ENCODE measurements at regions not wholly inside any gene's neighbourhood (a gene's known extent, or its start where the extent isn't known, plus 50 kb on each side); places are given as distances from the start of the nearest gene placed in this dataset.

DNA sequence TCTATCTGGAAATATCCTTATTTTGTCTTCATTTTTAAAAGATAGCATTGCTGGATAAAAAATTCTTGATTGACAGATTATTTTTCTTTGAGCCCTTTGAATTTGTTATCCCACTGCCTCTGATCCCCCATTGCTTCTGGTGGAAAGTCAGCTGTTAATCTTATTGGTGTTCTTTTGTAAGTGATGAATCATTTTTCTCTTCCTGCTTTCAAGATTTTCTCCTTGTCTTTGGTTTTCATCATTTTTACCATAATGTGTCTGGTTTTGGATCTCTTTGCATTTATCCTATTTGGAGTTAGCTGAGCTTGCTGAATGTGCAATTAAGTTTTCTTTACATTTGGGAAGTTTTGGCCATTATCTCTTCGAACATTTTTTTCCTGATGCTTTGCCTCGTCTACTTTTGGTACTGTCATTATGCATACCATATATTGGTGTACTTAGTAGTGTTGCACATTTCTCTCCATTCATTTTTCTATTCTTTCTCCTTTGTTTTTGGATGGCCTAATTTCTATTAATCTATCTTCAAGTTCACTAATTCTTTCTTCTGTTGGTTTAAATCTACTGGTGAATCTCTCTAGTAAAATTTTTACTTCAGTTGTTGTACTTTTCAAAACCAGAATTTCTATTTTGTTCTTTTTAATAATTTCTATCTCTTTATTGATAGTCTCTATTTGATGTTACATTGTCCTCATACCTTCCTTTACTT lies 440.0 kb upstream of the PROK2 start:
- in situ Hi-C loops (cut with MboI; ENCODE audit: low sequenced_read_pairs) = no loop called here

DNA sequence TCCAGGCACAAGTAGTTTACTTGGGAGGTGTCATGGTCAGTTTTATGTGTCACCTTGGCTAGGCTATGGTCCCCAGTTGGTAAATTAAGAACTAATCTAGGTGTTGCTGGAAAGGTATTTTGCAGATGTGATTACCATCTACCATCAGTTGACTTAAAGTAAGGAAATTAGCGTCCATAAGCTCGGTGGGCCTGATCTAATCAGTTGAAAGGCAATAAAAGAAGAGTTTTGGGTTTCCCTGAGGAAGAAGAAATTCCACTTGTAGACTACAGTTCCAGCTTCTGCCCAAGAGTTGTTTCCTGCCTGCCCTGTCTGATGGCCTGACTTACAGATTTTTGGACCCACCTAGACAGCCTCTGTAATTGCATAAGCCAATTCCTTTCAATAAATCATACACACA lies 438.7 kb upstream of the PROK2 start:
- in situ Hi-C loops (cut with MboI; ENCODE audit: low sequenced_read_pairs) = no loop called here

- in situ Hi-C loops (cut with MboI; ENCODE audit: low sequenced_read_pairs) = no loop called here
Observed at GRCh38 chr3:72223116-72223515, 438.2 kb upstream of the PROK2 start.

DNA sequence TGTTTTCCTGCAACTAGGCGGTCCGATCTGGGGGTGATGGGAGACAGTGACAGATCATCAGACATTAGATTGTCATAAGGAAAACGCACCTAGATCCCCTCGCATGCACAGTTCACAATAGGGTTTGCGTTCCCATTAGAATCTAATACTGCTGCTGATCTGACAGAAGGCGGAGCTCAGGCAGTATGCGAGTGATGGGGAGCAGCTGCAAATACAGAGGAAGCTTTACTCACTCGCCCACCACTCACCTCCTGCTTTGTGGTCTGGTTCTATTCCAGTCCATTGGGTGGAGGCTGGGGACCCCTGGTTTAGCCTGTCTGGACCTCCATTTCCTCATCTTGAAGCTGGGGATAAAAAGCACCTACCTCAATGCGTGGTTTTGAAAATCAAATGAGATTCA lies 437.5 kb upstream of the PROK2 start:
- in situ Hi-C loops (cut with MboI; ENCODE audit: low sequenced_read_pairs) = no loop called here

DNA sequence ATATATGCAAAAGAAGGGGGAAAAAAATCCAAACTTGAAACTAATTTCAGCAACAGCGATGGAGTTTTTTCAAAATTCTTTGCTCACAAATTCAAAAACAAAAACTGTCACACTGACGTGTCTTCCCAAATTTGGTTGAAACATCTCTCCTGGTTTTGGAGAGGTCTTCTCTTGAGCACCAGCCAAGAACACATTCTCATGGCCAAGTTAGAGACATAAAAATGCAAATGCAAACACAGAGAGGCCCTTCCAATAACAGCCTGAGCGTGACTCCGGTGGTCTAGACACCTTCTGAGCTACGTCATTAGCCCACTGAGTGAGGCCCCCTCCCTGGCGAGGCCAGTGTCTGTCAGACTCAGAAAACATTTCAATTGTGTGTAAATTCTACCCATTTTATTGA lies 436.0 kb upstream of the PROK2 start:
- in situ Hi-C loops (cut with MboI; ENCODE audit: low sequenced_read_pairs) = no loop called here

GRCh38 chr3:72219752-72220151 lies 434.8 kb upstream of the PROK2 start:
- in situ Hi-C loops (cut with MboI; ENCODE audit: low sequenced_read_pairs) = no loop called here

GRCh38 chr3:72217570-72217969 lies 432.6 kb upstream of the PROK2 start:
- in situ Hi-C loops (cut with MboI; ENCODE audit: low sequenced_read_pairs) = no loop called here

- in situ Hi-C loops (cut with MboI; ENCODE audit: low sequenced_read_pairs) = no loop called here
Observed at GRCh38 chr3:72214066-72214951, 429.4 kb upstream of the PROK2 start.

- in situ Hi-C loops (cut with MboI; ENCODE audit: low sequenced_read_pairs) = no loop called here
Observed at GRCh38 chr3:72213296-72214065, 428.5 kb upstream of the PROK2 start.

GRCh38 chr3:72212396-72212795 lies 427.4 kb upstream of the PROK2 start:
- in situ Hi-C loops (cut with MboI; ENCODE audit: low sequenced_read_pairs) = no loop called here

DNA sequence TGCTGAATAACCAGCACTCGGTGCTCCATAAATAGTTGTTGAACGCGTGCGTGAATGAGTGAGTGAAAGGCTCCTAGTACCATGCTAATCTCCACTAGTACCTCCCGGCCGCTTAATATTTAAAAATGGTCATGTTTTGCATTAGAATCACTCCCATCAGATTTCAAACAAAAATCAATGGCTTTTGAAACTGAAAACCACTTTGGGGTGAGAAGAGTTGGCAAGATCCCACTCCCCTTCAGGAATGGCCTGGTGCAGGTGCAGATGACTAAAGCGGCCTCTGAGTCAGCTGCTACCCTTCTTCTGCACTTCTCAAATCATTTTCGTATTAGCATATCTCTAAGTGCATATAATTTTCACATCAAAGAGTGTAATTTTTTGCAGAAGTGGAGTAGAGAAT lies 425.3 kb upstream of the PROK2 start:
- in situ Hi-C loops (cut with MboI; ENCODE audit: low sequenced_read_pairs) = no loop called here

GRCh38 chr3:72205297-72205826 lies 420.4 kb upstream of the PROK2 start:
- in situ Hi-C loops (cut with MboI; ENCODE audit: low sequenced_read_pairs) = no loop called here

DNA sequence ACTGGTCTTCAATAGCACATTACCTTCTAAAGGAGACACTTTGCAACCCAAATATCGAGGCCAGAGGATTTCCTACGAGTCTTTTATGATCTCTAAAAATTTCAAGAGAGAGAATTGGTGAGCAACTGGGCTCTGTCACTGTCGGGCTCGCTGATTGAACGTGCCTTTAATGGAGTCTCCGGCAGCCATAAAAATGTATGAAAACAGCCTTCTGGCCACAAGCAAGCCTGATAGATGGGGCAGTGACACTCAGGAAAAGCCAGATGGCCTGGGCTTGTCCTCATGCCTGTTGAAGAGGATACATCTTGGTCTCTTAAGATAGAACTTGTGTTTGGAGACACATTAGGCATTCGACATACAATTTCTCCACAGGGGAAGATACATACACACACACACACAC lies 419.5 kb upstream of the PROK2 start:
- in situ Hi-C loops (cut with MboI; ENCODE audit: low sequenced_read_pairs) = no loop called here

DNA sequence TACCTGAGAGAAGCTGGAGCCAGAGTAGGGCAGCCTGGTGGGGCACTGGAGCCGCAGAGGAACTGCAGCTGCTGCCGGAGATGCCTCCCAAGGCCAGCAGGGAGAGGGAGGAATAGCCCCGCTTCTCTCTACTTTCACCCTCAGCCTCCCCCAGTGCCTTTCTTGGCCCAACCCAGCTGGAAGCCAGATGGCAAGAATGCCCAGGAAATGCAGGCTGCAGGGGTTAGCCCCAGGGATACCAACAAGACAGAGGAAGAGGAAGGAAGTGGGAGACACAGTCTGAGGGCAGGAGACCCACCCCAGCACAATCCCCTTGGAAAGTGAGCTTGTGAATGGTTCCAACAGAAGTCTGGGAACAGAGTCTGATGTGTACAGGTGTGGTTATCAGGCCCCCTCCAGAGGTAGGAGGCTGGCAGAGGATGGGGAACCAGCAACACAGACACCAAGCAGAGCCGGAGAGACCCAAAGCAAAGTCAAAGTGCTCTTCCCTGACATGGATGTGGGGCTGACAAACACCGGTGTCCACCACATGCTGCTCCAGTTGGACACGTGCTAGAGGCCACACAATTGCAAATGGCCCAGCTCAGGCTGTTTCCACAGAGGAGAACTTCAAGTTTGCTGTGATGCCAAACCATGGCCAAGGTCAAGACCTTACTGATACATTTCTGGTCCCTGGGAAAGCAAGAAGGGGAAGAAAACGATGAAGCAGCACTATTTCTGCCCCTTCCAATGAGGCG lies 418.8 kb upstream of the PROK2 start:
- in situ Hi-C loops (cut with MboI; ENCODE audit: low sequenced_read_pairs) = no loop called here

GRCh38 chr3:72203105-72203504 lies 418.2 kb upstream of the PROK2 start:
- in situ Hi-C loops (cut with MboI; ENCODE audit: low sequenced_read_pairs) = no loop called here

- in situ Hi-C loops (cut with MboI; ENCODE audit: low sequenced_read_pairs) = no loop called here
Observed at GRCh38 chr3:72200332-72200731, 415.4 kb upstream of the PROK2 start.

DNA sequence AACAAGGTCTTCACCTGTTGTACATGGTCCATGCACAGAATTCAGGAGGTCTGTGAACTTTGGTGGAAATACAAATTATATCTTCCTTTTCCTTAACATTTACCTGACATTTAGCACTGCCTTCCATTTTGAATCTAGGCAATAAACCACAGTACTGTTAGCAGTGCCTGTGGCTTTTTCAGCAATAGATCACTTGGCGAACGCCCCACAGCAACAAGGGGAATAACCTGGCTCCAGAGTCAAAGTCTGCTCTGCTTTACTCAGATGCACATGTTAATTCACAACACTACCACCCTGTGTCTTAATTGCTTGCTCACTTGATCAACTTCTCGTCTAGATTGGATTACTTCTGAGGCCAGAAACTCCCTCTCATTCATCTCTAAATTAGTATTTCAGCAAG lies 414.6 kb upstream of the PROK2 start:
- in situ Hi-C loops (cut with MboI; ENCODE audit: low sequenced_read_pairs) = no loop called here

GRCh38 chr3:72196377-72196929 lies 411.5 kb upstream of the PROK2 start:
- in situ Hi-C loops (cut with MboI; ENCODE audit: low sequenced_read_pairs) = no loop called here

DNA sequence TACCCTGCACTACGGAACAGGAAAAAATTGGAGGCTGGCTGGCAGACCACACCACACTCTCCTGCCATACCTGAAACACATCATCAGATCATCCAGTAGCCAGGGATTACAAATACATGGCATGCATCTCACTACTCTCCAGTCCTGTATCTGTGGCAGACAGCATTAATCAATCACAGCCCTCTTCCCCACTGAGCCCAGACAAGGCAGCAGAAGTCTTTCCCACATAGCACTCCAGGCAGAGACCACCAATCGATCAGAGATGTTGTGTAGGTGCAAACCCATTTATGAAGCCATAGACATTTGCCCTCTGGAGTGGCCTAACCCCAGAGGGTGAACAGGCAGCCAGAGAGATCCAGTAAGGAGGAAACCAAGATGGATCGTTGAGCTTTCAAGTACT lies 410.9 kb upstream of the PROK2 start:
- in situ Hi-C loops (cut with MboI; ENCODE audit: low sequenced_read_pairs) = no loop called here

DNA sequence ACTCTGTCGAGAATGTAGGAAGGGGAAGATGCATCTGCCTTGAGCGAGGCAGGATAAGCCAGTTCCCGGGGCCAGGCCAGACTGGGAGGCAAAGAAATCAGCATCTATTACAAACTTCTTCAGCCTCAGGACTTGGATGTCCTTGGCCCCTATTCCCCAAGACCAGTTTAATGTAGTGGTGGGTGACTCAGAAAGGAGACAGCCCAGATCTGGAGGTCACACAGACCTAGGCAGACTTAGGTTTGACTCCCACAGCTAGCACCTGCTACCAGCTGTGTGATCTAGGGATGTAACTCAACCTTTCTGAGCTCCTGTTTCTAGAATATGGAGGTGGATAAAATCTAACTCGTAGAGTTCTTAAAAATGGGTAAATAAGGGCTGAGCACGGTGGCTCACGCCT lies 409.5 kb upstream of the PROK2 start:
- in situ Hi-C loops (cut with MboI; ENCODE audit: low sequenced_read_pairs) = no loop called here

Data from HL-60/S4 treated with phorbol 12-myristate 13-acetate at 8.2 ng/mL for 4 days and 3 days (cell line).